ENCODE measurements at regions not wholly inside any gene's neighbourhood (a gene's known extent, or its start where the extent isn't known, plus 50 kb on each side); places are given as distances from the start of the nearest gene placed in this dataset.
"Not testable (repeated sequence)": the region's sequence is repeated elsewhere in the genome, so short reads cannot be mapped to it uniquely, and the experiment has no call there.

DNA sequence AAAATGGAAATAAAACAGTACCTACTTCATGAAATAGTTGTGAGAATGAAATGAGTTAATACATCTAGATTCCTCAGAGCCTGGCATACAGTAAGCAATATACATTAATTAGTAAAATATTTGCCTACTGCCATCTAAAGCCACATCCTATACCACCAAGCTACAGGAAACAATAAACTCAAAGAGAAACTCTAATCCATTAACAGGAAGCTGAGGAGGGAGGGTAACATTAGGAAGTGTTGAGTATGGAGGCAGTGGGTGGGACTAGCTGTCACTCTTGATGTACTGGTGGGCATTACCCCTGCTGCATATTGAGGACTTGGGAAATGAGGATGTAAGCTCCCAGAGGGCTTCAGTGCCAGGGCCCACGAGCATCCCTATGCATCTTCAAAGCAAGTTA lies 396.5 kb downstream of the TNS1 start:
- Mint-ChIP-seq H3K9me3 (no peaks in the 10 kb centered on the region), H3K27me3 (no peaks in the 10 kb centered on the region), H3K36me3 (ENCODE audit: low read depth) (no peaks in the 10 kb centered on the region), H3K4me1 (peaks cover 24% of the 10 kb centered on the region), H3K27ac (no peak overlapping the region), H3K4me3 (no peak overlapping the region)
- no peak for ATAC-seq (replicated peaks)

- Mint-ChIP-seq H3K36me3 (ENCODE audit: low read depth) (no peaks in the 10 kb centered on the region), H3K27ac (no peak overlapping the region), H3K4me1 (peaks cover 9% of the 10 kb centered on the region), H3K27me3 (no peaks in the 10 kb centered on the region), H3K9me3 (no peaks in the 10 kb centered on the region), H3K4me3 (no peak overlapping the region)
- ATAC-seq (replicated peaks), result no peak
Measured at GRCh38 chr2:217604527-217605194, 398.1 kb downstream of the TNS1 start.

- Mint-ChIP-seq H3K27me3 (no peaks in the 10 kb centered on the region), H3K36me3 (ENCODE audit: low read depth) (no peaks in the 10 kb centered on the region), H3K4me3 (no peak overlapping the region), H3K27ac (no peak overlapping the region), H3K4me1 (peaks cover 3% of the 10 kb centered on the region), H3K9me3 (no peaks in the 10 kb centered on the region)
- ATAC-seq (replicated peaks), result no peak
Measured at GRCh38 chr2:217601601-217602000, 401.2 kb downstream of the TNS1 start.

DNA sequence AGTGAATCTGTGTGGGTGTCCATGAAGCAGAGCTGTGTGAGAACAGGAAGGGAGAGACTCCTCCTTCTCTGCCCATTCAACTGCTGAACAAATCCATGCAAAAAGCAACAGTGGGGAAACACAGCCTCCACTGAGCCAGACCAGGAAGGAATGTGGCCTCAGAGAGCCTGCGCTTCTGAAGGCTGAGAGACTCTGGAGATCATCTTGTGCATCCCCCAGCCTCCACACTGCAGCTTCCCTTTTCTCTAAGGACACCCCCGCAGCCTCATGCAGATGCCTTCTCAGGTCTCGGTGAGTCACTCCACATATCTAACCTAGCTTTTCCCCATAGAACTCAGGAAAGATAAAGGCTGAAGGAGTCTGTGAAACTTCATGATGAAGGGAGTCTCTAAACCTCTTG lies 402.9 kb downstream of the TNS1 start:
- H3K27me3 Mint-ChIP-seq, result peaks cover 5% of the 10 kb centered on the region
- H3K4me3 Mint-ChIP-seq, result no peak overlapping the region
- no peaks in the 10 kb centered on the region for H3K9me3 Mint-ChIP-seq
- ATAC-seq (replicated peaks), result no peak
- no peaks in the 10 kb centered on the region for H3K36me3 Mint-ChIP-seq (ENCODE audit: low read depth)
- H3K27ac Mint-ChIP-seq, result no peak overlapping the region
- no peaks in the 10 kb centered on the region for H3K4me1 Mint-ChIP-seq

GRCh38 chr2:217597681-217598080 lies 405.1 kb downstream of the TNS1 start:
- Mint-ChIP-seq H3K9me3 (no peaks in the 10 kb centered on the region), H3K4me3 (no peak overlapping the region), H3K36me3 (ENCODE audit: low read depth) (no peaks in the 10 kb centered on the region), H3K27me3 (peaks cover 5% of the 10 kb centered on the region), H3K27ac (no peak overlapping the region), H3K4me1 (no peaks in the 10 kb centered on the region)
- ATAC-seq (replicated peaks), result no peak

GRCh38 chr2:217597145-217597544 lies 405.6 kb downstream of the TNS1 start:
- Mint-ChIP-seq H3K4me1 (no peaks in the 10 kb centered on the region), H3K36me3 (ENCODE audit: low read depth) (no peaks in the 10 kb centered on the region), H3K4me3 (no peak overlapping the region), H3K27me3 (peaks cover 5% of the 10 kb centered on the region), H3K9me3 (no peaks in the 10 kb centered on the region), H3K27ac (no peak overlapping the region)
- no peak for ATAC-seq (replicated peaks)

- ATAC-seq (replicated peaks), result no peak
- no peak overlapping the region for H3K4me3 Mint-ChIP-seq
- H3K9me3 Mint-ChIP-seq, result no peaks in the 10 kb centered on the region
- no peak overlapping the region for H3K27ac Mint-ChIP-seq
- peaks cover 5% of the 10 kb centered on the region for H3K27me3 Mint-ChIP-seq
- H3K4me1 Mint-ChIP-seq, result no peaks in the 10 kb centered on the region
- H3K36me3 Mint-ChIP-seq (ENCODE audit: low read depth), result no peaks in the 10 kb centered on the region
Measured at GRCh38 chr2:217593732-217594131, 409.1 kb downstream of the TNS1 start.

DNA sequence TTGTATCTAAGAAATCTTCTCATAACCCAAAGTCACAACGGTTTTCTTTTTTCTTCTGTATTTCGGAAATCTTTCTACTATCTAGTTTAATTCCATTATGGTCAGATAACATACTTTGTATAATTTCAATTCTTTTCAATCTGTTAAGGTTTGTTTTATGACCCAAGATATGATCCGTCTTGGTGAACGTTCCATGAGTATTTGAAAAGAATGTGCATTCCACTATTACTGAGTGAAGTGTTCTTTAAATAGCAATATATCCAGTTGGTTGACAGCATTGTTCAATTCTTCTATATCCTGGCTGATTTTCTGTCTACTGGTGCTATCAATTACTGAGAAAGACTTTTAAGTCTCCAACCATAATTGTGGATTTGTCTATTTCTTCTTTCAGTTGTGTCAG lies 414.5 kb downstream of the TNS1 start:
- Mint-ChIP-seq H3K4me1 (no peaks in the 10 kb centered on the region), H3K9me3 (no peaks in the 10 kb centered on the region), H3K4me3 (no peak overlapping the region), H3K27ac (no peak overlapping the region), H3K27me3 (no peaks in the 10 kb centered on the region), H3K36me3 (ENCODE audit: low read depth) (no peaks in the 10 kb centered on the region)
- no peak for ATAC-seq (replicated peaks)

- no peak overlapping the region for H3K4me3 Mint-ChIP-seq
- H3K9me3 Mint-ChIP-seq, result no peaks in the 10 kb centered on the region
- no peak overlapping the region for H3K27ac Mint-ChIP-seq
- H3K27me3 Mint-ChIP-seq, result no peaks in the 10 kb centered on the region
- no peaks in the 10 kb centered on the region for H3K4me1 Mint-ChIP-seq
- no peak for ATAC-seq (replicated peaks)
- no peaks in the 10 kb centered on the region for H3K36me3 Mint-ChIP-seq (ENCODE audit: low read depth)
Measured at GRCh38 chr2:217585362-217585761, 417.4 kb downstream of the TNS1 start.

DNA sequence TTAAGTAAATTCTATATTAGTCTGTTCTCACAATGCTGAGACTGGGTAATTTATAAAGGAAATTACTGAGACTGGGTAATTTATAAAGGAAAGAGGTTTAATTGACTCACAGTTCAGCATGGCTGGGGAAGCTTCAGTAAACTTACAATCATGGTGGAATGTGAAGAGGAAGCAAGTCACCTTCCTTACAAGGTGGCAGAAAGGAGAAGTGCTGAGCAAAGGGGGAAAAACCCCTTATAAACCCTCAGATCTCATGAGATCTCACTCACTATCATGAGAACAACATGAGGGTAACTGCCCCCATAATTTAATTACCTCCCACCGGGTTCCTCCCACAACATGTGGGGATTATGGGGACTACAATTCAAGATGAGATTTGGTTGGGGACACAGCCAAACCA lies 422.4 kb downstream of the TNS1 start:
- H3K27ac Mint-ChIP-seq; H3K27me3 Mint-ChIP-seq; H3K36me3 Mint-ChIP-seq (ENCODE audit: low read depth); H3K4me1 Mint-ChIP-seq; H3K4me3 Mint-ChIP-seq; ATAC-seq (replicated peaks); H3K9me3 Mint-ChIP-seq: not testable (repeated sequence)

GRCh38 chr2:217573571-217573970 lies 429.2 kb downstream of the TNS1 start:
- no peak overlapping the region for H3K27ac Mint-ChIP-seq
- ATAC-seq (replicated peaks), result no peak
- H3K4me1 Mint-ChIP-seq, result no peaks in the 10 kb centered on the region
- no peaks in the 10 kb centered on the region for H3K9me3 Mint-ChIP-seq
- no peaks in the 10 kb centered on the region for H3K36me3 Mint-ChIP-seq (ENCODE audit: low read depth)
- H3K27me3 Mint-ChIP-seq, result no peaks in the 10 kb centered on the region
- no peak overlapping the region for H3K4me3 Mint-ChIP-seq

DNA sequence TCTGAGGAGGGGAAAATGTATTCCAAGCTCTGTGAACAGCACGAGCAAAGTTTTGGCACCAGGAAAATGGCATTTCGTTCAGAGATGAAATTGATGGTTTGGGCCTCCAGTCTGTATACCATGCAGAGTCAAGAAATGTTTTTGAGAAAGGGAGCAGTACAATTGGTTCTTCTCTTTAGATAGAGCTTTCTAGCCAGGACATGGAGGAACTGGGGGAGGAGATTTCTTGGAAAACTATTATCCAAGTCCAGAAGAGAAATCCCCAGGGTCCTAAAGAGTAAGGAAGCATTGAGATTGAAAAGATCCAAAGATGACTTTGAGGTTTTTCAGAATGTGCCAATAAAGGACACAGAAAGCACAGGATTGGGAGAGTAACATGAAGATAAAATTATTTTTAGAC lies 432.4 kb downstream of the TNS1 start:
- H3K36me3 Mint-ChIP-seq (ENCODE audit: low read depth), result peaks cover 2% of the 10 kb centered on the region
- no peaks in the 10 kb centered on the region for H3K27me3 Mint-ChIP-seq
- H3K27ac Mint-ChIP-seq, result no peak overlapping the region
- ATAC-seq (replicated peaks), result no peak
- no peaks in the 10 kb centered on the region for H3K9me3 Mint-ChIP-seq
- no peak overlapping the region for H3K4me3 Mint-ChIP-seq
- no peaks in the 10 kb centered on the region for H3K4me1 Mint-ChIP-seq

DNA sequence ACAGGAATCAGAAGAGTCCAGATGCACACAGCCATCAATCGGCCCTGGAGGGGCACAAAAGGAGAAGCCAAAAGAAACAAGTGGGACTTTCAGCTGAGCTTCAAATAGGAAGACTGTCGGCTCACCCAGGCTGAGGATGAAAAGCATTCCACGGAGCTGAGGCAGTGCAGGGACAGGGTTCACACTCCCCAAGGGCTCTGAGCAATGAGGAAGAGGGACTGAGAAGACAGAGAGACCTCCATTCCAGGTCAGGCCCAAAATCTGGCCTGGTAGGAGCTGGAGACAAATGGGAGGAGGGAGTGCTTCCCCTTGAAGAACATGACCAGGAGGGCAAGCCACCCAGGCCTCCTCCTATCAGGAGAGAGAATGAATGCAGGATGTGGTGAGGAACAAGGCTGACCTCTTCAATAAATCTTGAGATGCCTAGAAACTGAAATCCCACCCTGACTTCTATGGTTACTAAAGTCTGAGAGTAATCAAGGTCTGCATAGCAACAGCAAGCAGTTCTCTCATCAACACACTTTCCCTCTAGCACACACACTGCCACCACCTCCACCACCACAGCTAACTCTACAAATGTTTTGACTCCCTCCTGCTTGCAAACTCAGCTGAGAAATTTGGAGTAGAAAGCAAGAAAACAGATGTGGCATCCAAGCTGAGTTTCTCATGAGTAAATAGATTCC lies 434.4 kb downstream of the TNS1 start:
- H3K27me3 Mint-ChIP-seq, result no peaks in the 10 kb centered on the region
- no peak for ATAC-seq (replicated peaks)
- H3K36me3 Mint-ChIP-seq (ENCODE audit: low read depth), result peaks cover 14% of the 10 kb centered on the region
- H3K9me3 Mint-ChIP-seq, result no peaks in the 10 kb centered on the region
- H3K27ac Mint-ChIP-seq, result no peak overlapping the region
- H3K4me1 Mint-ChIP-seq, result no peaks in the 10 kb centered on the region
- no peak overlapping the region for H3K4me3 Mint-ChIP-seq

DNA sequence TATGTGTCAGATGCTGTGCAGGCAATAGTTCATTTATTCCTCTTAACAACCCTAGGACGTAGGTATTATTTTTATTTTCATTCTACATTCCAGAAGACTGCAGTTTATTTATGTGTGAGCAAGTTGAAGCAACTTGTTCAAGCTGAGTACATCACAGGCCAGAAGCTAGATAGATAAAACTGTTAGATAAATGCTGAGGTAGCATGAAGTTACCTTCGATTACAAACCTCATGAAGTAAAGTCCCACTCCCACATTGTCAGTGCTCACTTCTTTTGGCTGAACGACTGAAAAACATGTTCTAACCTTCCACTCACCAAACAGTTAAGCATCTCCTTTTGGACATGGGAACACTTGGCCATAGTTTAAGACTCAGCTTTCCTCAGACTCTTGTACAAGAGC lies 439.2 kb downstream of the TNS1 start:
- Mint-ChIP-seq H3K4me3 (no peak overlapping the region), H3K27ac (no peak overlapping the region), H3K4me1 (no peaks in the 10 kb centered on the region), H3K36me3 (ENCODE audit: low read depth) (peaks cover 31% of the 10 kb centered on the region), H3K27me3 (no peaks in the 10 kb centered on the region), H3K9me3 (peaks cover 11% of the 10 kb centered on the region)
- ATAC-seq (replicated peaks), result no peak

- ATAC-seq (replicated peaks), result no peak
- Mint-ChIP-seq H3K4me1 (no peaks in the 10 kb centered on the region), H3K4me3 (no peak overlapping the region), H3K27ac (no peak overlapping the region), H3K27me3 (no peaks in the 10 kb centered on the region), H3K36me3 (ENCODE audit: low read depth) (peaks cover 31% of the 10 kb centered on the region), H3K9me3 (peaks cover 11% of the 10 kb centered on the region)
Measured at GRCh38 chr2:217562871-217563480, 439.8 kb downstream of the TNS1 start.

All from activated T-helper 17 cell treated with anti-CD3 and anti-CD28 coated beads, Interleukin-2, amount 50 U/mL, for 72 hours (primary cell).